Mesenchymal stem cell (in vitro differentiated cells and primary cell): ENCODE measurements at regions not wholly inside any gene's neighbourhood (a gene's known extent, or its start where the extent isn't known, plus 50 kb on each side); places are given as distances from the start of the nearest gene placed in this dataset.
"Not testable (repeated sequence)": the region's sequence is repeated elsewhere in the genome, so short reads cannot be mapped to it uniquely, and the experiment has no call there.

ENCODE experiments used
- DNase-seq: peaks from one replicate; pipeline ENCODE4 v3.0.0-alpha.2; 2013
- H2AFZ ChIP-seq: one replicate; pipeline ENCODE4 v1.6.1; 2013; ENCODE audit warnings: low read depth, mild to moderate bottlenecking, control low read depth, inconsistent platforms, low read length, moderate library complexity
- H2AK5ac ChIP-seq: 2 replicates; pipeline ENCODE4 v1.6.1; 2013; ENCODE audit warnings: low read length, moderate library complexity, mild to moderate bottlenecking, inconsistent platforms; ENCODE audit not compliant: severe bottlenecking
- H2BK120ac ChIP-seq: one replicate; pipeline ENCODE4 v1.6.1; 2013; ENCODE audit warnings: low read depth, mild to moderate bottlenecking, inconsistent platforms, low read length, moderate library complexity
- H2BK12ac ChIP-seq, 2 experiments: one replicate each; pipeline ENCODE4 v1.6.1; 2013; ENCODE audit warnings: inconsistent platforms in 2 of 2, low read length in 2 of 2, mild to moderate bottlenecking in 2 of 2, moderate library complexity in 2 of 2, control low read depth in 1 of 2
- H2BK15ac ChIP-seq: one replicate; pipeline ENCODE4 v1.6.1; 2013; ENCODE audit warnings: mild to moderate bottlenecking, low read depth, inconsistent platforms; ENCODE audit not compliant: poor library complexity, severe bottlenecking
- H2BK5ac ChIP-seq: 2 replicates; pipeline ENCODE4 v1.6.1; 2013; ENCODE audit warnings: low read depth, mild to moderate bottlenecking, low read length, control low read depth, inconsistent platforms; ENCODE audit not compliant: poor library complexity, severe bottlenecking
- H3K14ac ChIP-seq, 2 experiments: one replicate each; pipeline ENCODE4 v1.6.1; 2013; ENCODE audit warnings: inconsistent platforms in 2 of 2, low read length in 2 of 2, control low read depth in 1 of 2, mild to moderate bottlenecking in 1 of 2, moderate library complexity in 1 of 2
- H3K18ac ChIP-seq, 2 experiments: one replicate each; pipeline ENCODE4 v1.6.1; 2013; ENCODE audit warnings: inconsistent platforms in 2 of 2, low read length in 2 of 2, control low read depth in 1 of 2, low read depth in 1 of 2, mild to moderate bottlenecking in 1 of 2
- H3K23ac ChIP-seq, 2 experiments: one replicate each; pipeline ENCODE4 v1.6.1; 2013; ENCODE audit warnings: inconsistent platforms in 2 of 2, low read length in 2 of 2, mild to moderate bottlenecking in 2 of 2, moderate library complexity in 2 of 2, control low read depth in 1 of 2
- H3K27ac ChIP-seq: 2 replicates; pipeline ENCODE4 v1.5.1; 2013; ENCODE audit warnings: mild to moderate bottlenecking, moderate library complexity, low read length, control low read depth, inconsistent platforms; ENCODE audit not compliant: poor library complexity, severe bottlenecking
- H3K27me3 ChIP-seq, 2 experiments: 2 replicates each; pipeline versions ENCODE4 v1.6.1 to v1.7.0; 2013; ENCODE audit warnings: low read length in 2 of 2, mild to moderate bottlenecking in 2 of 2, moderate library complexity in 2 of 2, control low read depth in 1 of 2, inconsistent platforms in 1 of 2; ENCODE audit not compliant: control insufficient read depth in 1 of 2, insufficient read depth in 1 of 2
- H3K36me3 ChIP-seq, 2 experiments: 2 replicates each; pipeline versions ENCODE4 v1.6.1 to v1.7.0; 2013; ENCODE audit warnings: low read length in 2 of 2, control low read depth in 1 of 2, inconsistent platforms in 1 of 2, low read depth in 1 of 2, mild to moderate bottlenecking in 1 of 2; ENCODE audit not compliant: insufficient read depth in 2 of 2, control insufficient read depth in 1 of 2
- H3K4ac ChIP-seq, 2 experiments: one replicate each; pipeline ENCODE4 v1.6.1; 2013; ENCODE audit warnings: inconsistent platforms in 2 of 2, low read length in 2 of 2, mild to moderate bottlenecking in 2 of 2, moderate library complexity in 2 of 2, control low read depth in 1 of 2, low read depth in 1 of 2
- H3K4me1 ChIP-seq: 2 replicates; pipeline ENCODE4 v1.6.1; 2013; ENCODE audit warnings: low read depth, low read length, control low read depth; ENCODE audit not compliant: control insufficient read depth, insufficient read depth
- H3K4me2 ChIP-seq: 2 replicates; pipeline ENCODE4 v1.6.1; 2013; ENCODE audit warnings: low read length, mild to moderate bottlenecking, inconsistent platforms; ENCODE audit not compliant: poor library complexity, severe bottlenecking
- H3K4me3 ChIP-seq, 2 experiments: 2 replicates each; pipeline versions ENCODE4 v1.5.1 to v1.7.0; 2013; ENCODE audit warnings: low read length in 2 of 2, mild to moderate bottlenecking in 2 of 2, control low read depth in 1 of 2, low read depth in 1 of 2; ENCODE audit not compliant: insufficient read depth in 1 of 2
- H3K79me1 ChIP-seq: replicated peaks from 2 replicates; pipeline ENCODE4 v1.6.1; 2013; ENCODE audit warnings: mild to moderate bottlenecking, control low read depth, low read length, inconsistent platforms; ENCODE audit not compliant: poor library complexity, severe bottlenecking
- H3K9ac ChIP-seq: 2 replicates; pipeline ENCODE4 v1.7.0; 2013; ENCODE audit warnings: mild to moderate bottlenecking, low read length, moderate library complexity
- H3K9me3 ChIP-seq: 2 replicates; pipeline ENCODE4 v1.7.0; 2013; ENCODE audit warnings: mild to moderate bottlenecking, low read length; ENCODE audit not compliant: control insufficient read depth
- H4K8ac ChIP-seq: one replicate; pipeline ENCODE4 v1.6.1; 2013; ENCODE audit warnings: inconsistent platforms, mild to moderate bottlenecking, low read length, moderate library complexity
- H4K91ac ChIP-seq: one replicate; pipeline ENCODE4 v1.6.1; 2013; ENCODE audit warnings: mild to moderate bottlenecking, low read length, inconsistent platforms
- WGBS: methylation state at CpG from one replicate; pipeline ENCODE4 v1.1.7; 2013; ENCODE audit warnings: mixed read lengths; 5-methylcytosine and 5-hydroxymethylcytosine counted together

GRCh38 chr4:12105519-12105918 is 676.8 kb upstream of the HS3ST1 start:
- Histone ChIP-seq H3K27me3 (no peaks in the 10 kb centered on the region), H3K27ac (no peak overlapping the region), H3K4me2 (no peak overlapping the region), H4K8ac (no peak overlapping the region), H3K36me3 (no peaks in the 10 kb centered on the region), H2BK15ac (no peak overlapping the region), H2BK120ac (no peak overlapping the region), H2AFZ (no peak overlapping the region), H3K23ac (no peak overlapping the region), H3K18ac (no peak overlapping the region), H2BK5ac (no peak overlapping the region), H3K9me3 (peaks cover 16% of the 10 kb centered on the region), H4K91ac (no peak overlapping the region), H3K4ac (no peak overlapping the region), H3K4me3 (no peak overlapping the region), H3K14ac (no peak overlapping the region), H2BK12ac (no peak overlapping the region), H3K9ac (no peak overlapping the region), H2AK5ac (no peak overlapping the region), H3K79me1 (no peaks in the 10 kb centered on the region), H3K4me1 (no peaks in the 10 kb centered on the region)
- 100% methylated on average over 3 of the region's 5 CpGs for WGBS
- no peak for DNase-seq

DNA sequence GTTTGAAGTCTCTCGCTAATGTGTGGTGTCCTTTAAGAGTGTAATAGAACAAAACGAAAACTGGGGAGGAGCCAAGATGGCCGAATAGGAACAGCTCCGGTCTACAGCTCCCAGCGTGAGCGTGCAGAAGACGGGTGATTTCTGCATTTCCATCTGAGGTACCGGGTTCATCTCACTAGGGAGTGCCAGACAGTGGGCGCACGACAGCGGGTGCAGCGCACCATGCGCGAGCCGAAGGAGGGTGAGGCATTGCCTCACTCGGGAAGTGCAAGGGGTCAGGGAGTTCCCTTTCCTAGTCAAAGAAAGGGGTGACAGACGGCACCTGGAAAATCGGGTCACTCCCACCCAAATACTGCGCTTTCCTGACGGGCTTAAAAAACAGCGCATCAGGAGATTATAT is 661.2 kb upstream of the HS3ST1 start:
- not testable (repeated sequence) for H3K79me1 ChIP-seq

GRCh38 chr4:12084690-12085089 is 656.0 kb upstream of the HS3ST1 start:
- Histone ChIP-seq H3K9ac (no peak overlapping the region), H2BK15ac (no peak overlapping the region), H3K4me1 (no peaks in the 10 kb centered on the region), H3K27me3 (no peaks in the 10 kb centered on the region), H4K91ac (no peak overlapping the region), H2AK5ac (no peak overlapping the region), H3K14ac (no peak overlapping the region), H3K4me3 (no peak overlapping the region), H2BK5ac (no peak overlapping the region), H4K8ac (no peak overlapping the region), H3K4ac (no peak overlapping the region), H2BK120ac (no peak overlapping the region), H3K18ac (no peak overlapping the region), H2AFZ (no peak overlapping the region), H3K4me2 (no peak overlapping the region), H3K27ac (no peak overlapping the region), H3K79me1 (no peaks in the 10 kb centered on the region), H3K23ac (no peak overlapping the region), H2BK12ac (no peak overlapping the region), H3K36me3 (no peaks in the 10 kb centered on the region), H3K9me3 (peaks cover 22% of the 10 kb centered on the region)
- no peak for DNase-seq
- WGBS: 43% methylated on average over 4 of the region's 5 CpGs

More for the DNA sequence above, 661.2 kb upstream of the HS3ST1 start:
- H3K27me3 ChIP-seq, H3K4me2 ChIP-seq, H2BK12ac ChIP-seq, H4K91ac ChIP-seq, H3K36me3 ChIP-seq, H3K18ac ChIP-seq, H3K27ac ChIP-seq, H3K23ac ChIP-seq, DNase-seq, H2BK15ac ChIP-seq, H2AK5ac ChIP-seq, H2BK5ac ChIP-seq, H2AFZ ChIP-seq, H4K8ac ChIP-seq, H3K4me1 ChIP-seq, H2BK120ac ChIP-seq, H3K4ac ChIP-seq, H3K9ac ChIP-seq, H3K14ac ChIP-seq, H3K4me3 ChIP-seq: not testable (repeated sequence)
- WGBS: 94% methylated on average over 21 of the region's 21 CpGs
- H3K9me3 ChIP-seq: peaks cover 17% of the 10 kb centered on the region

DNA sequence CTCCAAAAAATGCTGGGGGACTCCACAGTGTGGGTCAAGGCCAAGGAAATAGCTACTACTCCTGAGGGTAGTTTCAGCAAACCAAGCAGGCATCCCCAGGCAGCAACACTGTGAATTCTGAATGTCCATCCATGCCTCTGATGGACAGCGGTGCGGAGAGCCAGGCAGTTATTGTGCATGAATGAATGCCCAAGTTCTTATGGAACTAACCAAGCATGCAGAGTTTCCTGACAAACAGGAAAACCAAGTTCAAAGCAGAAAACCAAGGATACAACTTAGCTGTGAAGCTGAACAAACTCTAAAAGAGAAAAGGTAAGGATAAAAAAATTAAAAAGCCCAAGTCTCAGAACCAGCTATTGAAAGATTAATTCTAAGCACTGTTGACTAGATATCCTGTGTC is 642.6 kb upstream of the HS3ST1 start:
- H3K23ac ChIP-seq: no peak overlapping the region
- no peak overlapping the region for H2BK5ac ChIP-seq
- no peak overlapping the region for H3K14ac ChIP-seq
- no peaks in the 10 kb centered on the region for H3K36me3 ChIP-seq
- no peak overlapping the region for H4K8ac ChIP-seq
- H3K18ac ChIP-seq: no peak overlapping the region
- no peak overlapping the region for H4K91ac ChIP-seq
- H3K27me3 ChIP-seq: no peaks in the 10 kb centered on the region
- no peaks in the 10 kb centered on the region for H3K4me1 ChIP-seq
- no peak overlapping the region for H3K4me3 ChIP-seq
- H2AFZ ChIP-seq: no peak overlapping the region
- no peak overlapping the region for H2AK5ac ChIP-seq
- H3K79me1 ChIP-seq: no peaks in the 10 kb centered on the region
- DNase-seq: no peak
- H2BK120ac ChIP-seq: no peak overlapping the region
- H3K4me2 ChIP-seq: no peak overlapping the region
- no peak overlapping the region for H3K4ac ChIP-seq
- peaks cover 4% of the 10 kb centered on the region for H3K9me3 ChIP-seq
- no peak overlapping the region for H2BK15ac ChIP-seq
- H2BK12ac ChIP-seq: no peak overlapping the region
- 80% methylated on average over 2 of the region's 2 CpGs for WGBS
- H3K27ac ChIP-seq: no peak overlapping the region
- H3K9ac ChIP-seq: no peak overlapping the region
